KBM-7 (cell line): ENCODE measurements at regions not wholly inside any gene's neighbourhood (a gene's known extent, or its start where the extent isn't known, plus 50 kb on each side); places are given as distances from the start of the nearest gene placed in this dataset.
"Not testable (repeated sequence)": the region's sequence is repeated elsewhere in the genome, so short reads cannot be mapped to it uniquely, and the experiment has no call there.

ENCODE experiments used
- DNase-seq: peaks from one replicate; pipeline ENCODE4 v3.0.0-alpha.2; 2015
- in situ Hi-C: fragments of 300-500 bp; cut with MboI; formaldehyde crosslinking; loops from 2 replicates; pipeline ENCODE4 v1.14.3; 2020; ENCODE audit warnings: low sequenced_read_pairs, low pct_unique_long_range_greater_than_20kb, mixed read lengths

- DNase-seq = no peak
- in situ Hi-C loops = no loop called here
Observed at GRCh38 chr1:194787001-194787400, 1600.6 kb upstream of the B3GALT2 start.

- in situ Hi-C loops = no loop called here
- DNase-seq = no peak
Observed at GRCh38 chr1:194786027-194786426, 1599.6 kb upstream of the B3GALT2 start.

- in situ Hi-C loops = no loop called here
Observed at GRCh38 chr1:194776657-194777056, 1590.2 kb upstream of the B3GALT2 start.

GRCh38 chr1:194774535-194774934 is 1588.1 kb upstream of the B3GALT2 start:
- in situ Hi-C loops = no loop called here
- DNase-seq = no peak

More at GRCh38 chr1:194776657-194777056, 1590.2 kb upstream of the B3GALT2 start:
- no peak for DNase-seq

- no peak for DNase-seq
- in situ Hi-C loops = no loop called here
Observed at GRCh38 chr1:194755241-194755994, 1569.0 kb upstream of the B3GALT2 start.

- DNase-seq, in situ Hi-C loops: not testable (repeated sequence)
Observed at GRCh38 chr1:194738843-194739242, 1552.4 kb upstream of the B3GALT2 start.

GRCh38 chr1:194734970-194735369 is 1548.6 kb upstream of the B3GALT2 start:
- in situ Hi-C loops = no loop called here
- DNase-seq = no peak

GRCh38 chr1:194731025-194731424 is 1544.6 kb upstream of the B3GALT2 start:
- no peak for DNase-seq
- in situ Hi-C loops = no loop called here

- DNase-seq = peak; percentile 15
- in situ Hi-C loops = no loop called here
Observed at GRCh38 chr1:194730304-194730703, 1543.9 kb upstream of the B3GALT2 start.

- in situ Hi-C loops = no loop called here
- DNase-seq = no peak
Observed at GRCh38 chr1:194723067-194723466, 1536.7 kb upstream of the B3GALT2 start.

GRCh38 chr1:194717941-194718340 is 1531.5 kb upstream of the B3GALT2 start:
- in situ Hi-C loops = no loop called here
- DNase-seq = no peak

GRCh38 chr1:194717334-194717733 is 1530.9 kb upstream of the B3GALT2 start:
- in situ Hi-C loops = no loop called here
- no peak for DNase-seq

GRCh38 chr1:194710671-194711070 is 1524.3 kb upstream of the B3GALT2 start:
- DNase-seq = no peak
- in situ Hi-C loops = no loop called here

- in situ Hi-C loops = no loop called here
- DNase-seq = no peak
Observed at GRCh38 chr1:194709439-194709838, 1523.0 kb upstream of the B3GALT2 start.

GRCh38 chr1:194707074-194707473 is 1520.7 kb upstream of the B3GALT2 start:
- DNase-seq = no peak
- in situ Hi-C loops = no loop called here

- in situ Hi-C loops = no loop called here
- no peak for DNase-seq
Observed at GRCh38 chr1:194705123-194705854, 1518.9 kb upstream of the B3GALT2 start.

- in situ Hi-C loops = no loop called here
- peak; percentile 52 for DNase-seq
Observed at GRCh38 chr1:194698908-194699318, 1512.5 kb upstream of the B3GALT2 start.

GRCh38 chr1:194693244-194693643 is 1506.8 kb upstream of the B3GALT2 start:
- DNase-seq = no peak
- in situ Hi-C loops = no loop called here

- in situ Hi-C loops = no loop called here
- DNase-seq = no peak
Observed at GRCh38 chr1:194684636-194685035, 1498.2 kb upstream of the B3GALT2 start.

GRCh38 chr1:194658090-194658439 is 1471.7 kb upstream of the B3GALT2 start:
- in situ Hi-C loops = no loop called here
- DNase-seq = peak; percentile 30

- DNase-seq = no peak
- in situ Hi-C loops = no loop called here
Observed at GRCh38 chr1:194654956-194655355, 1468.5 kb upstream of the B3GALT2 start.
